HG03025 (cell line): ENCODE measurements at regions not wholly inside any gene's neighbourhood (a gene's known extent, or its start where the extent isn't known, plus 50 kb on each side); places are given as distances from the start of the nearest gene placed in this dataset.
"Not testable (repeated sequence)": the region's sequence is repeated elsewhere in the genome, so short reads cannot be mapped to it uniquely, and the experiment has no call there.

ENCODE experiments used
- ATAC-seq: cut with Tn5 transposase; IDR thresholded peaks from one replicate; pipeline ENCODE4 v1.9.1; 2021; ENCODE audit warnings: mild to moderate bottlenecking, moderate library complexity; ENCODE audit not compliant: unreplicated experiment, low FRiP score

GRCh38 chr6:63475707-63476106 is 96.6 kb upstream of the LOC128125822 start:
- ATAC-seq = no peak

GRCh38 chr6:63476302-63476701 is 96.0 kb upstream of the LOC128125822 start:
- no peak for ATAC-seq

GRCh38 chr6:63477422-63478040 is 94.7 kb upstream of the LOC128125822 start:
- ATAC-seq = no peak

- ATAC-seq = no peak
Observed at GRCh38 chr6:63478734-63479133, 93.5 kb upstream of the LOC128125822 start.

GRCh38 chr6:63486196-63486595 is 86.1 kb upstream of the LOC128125822 start:
- no peak for ATAC-seq

GRCh38 chr6:63487103-63487813 is 85.0 kb upstream of the LOC128125822 start:
- ATAC-seq = no peak

- no peak for ATAC-seq
Observed at GRCh38 chr6:63491119-63491518, 81.2 kb upstream of the LOC128125822 start.

GRCh38 chr6:63492476-63492875 is 79.8 kb upstream of the LOC128125822 start:
- no peak for ATAC-seq

GRCh38 chr6:63493557-63493956 is 78.7 kb upstream of the LOC128125822 start:
- no peak for ATAC-seq

- ATAC-seq = no peak
Observed at GRCh38 chr6:63496361-63496804, 75.9 kb upstream of the LOC128125822 start.

GRCh38 chr6:63502156-63502555 is 70.1 kb upstream of the LOC128125822 start:
- ATAC-seq = no peak

- ATAC-seq = no peak
Observed at GRCh38 chr6:63503199-63503598, 69.1 kb upstream of the LOC128125822 start.

GRCh38 chr6:63504777-63505384 is 67.4 kb upstream of the LOC128125822 start:
- ATAC-seq = peak; percentile 97

GRCh38 chr6:63507096-63507495 is 65.2 kb upstream of the LOC128125822 start:
- ATAC-seq = no peak

- no peak for ATAC-seq
Observed at GRCh38 chr6:63509652-63510352, 62.5 kb upstream of the LOC128125822 start.

GRCh38 chr6:63510353-63510686 is 62.0 kb upstream of the LOC128125822 start:
- ATAC-seq = no peak

GRCh38 chr6:63510849-63511248 is 61.4 kb upstream of the LOC128125822 start:
- no peak for ATAC-seq

- ATAC-seq = no peak
Observed at GRCh38 chr6:63514488-63515173, 57.6 kb upstream of the LOC128125822 start.

GRCh38 chr6:63515227-63515626 is 57.1 kb upstream of the LOC128125822 start:
- ATAC-seq = not testable (repeated sequence)

GRCh38 chr6:63516186-63516944 is 55.9 kb upstream of the LOC128125822 start:
- ATAC-seq = no peak
